Heart left ventricle (tissue), 16 donors: ENCODE measurements at regions not wholly inside any gene's neighbourhood (a gene's known extent, or its start where the extent isn't known, plus 50 kb on each side); places are given as distances from the start of the nearest gene placed in this dataset.
A peak's percentile ranks its signal among the peaks of the same experiment; 100 is the strongest.
"Not testable (repeated sequence)": the region's sequence is repeated elsewhere in the genome, so short reads cannot be mapped to it uniquely, and the experiment has no call there.

Experiments
- ATAC-seq, 4 donors: fragments of 200-7000 bp; cut with Tn5 transposase; one replicate each; pipeline ENCODE4 v1.9.1; 2020 to 2022; ENCODE audit warnings: moderate library complexity in 4 of 4, mild to moderate bottlenecking in 3 of 4, moderate number of reproducible peaks in 1 of 4
- DNase-seq, 5 donors: peaks; one replicate each; pipeline ENCODE4 v3.0.0-alpha.2; 2020
- H3K27ac ChIP-seq, 12 donors: fragments of 200-600 bp; sonication (generic) in 4 of 12; one replicate each; pipeline versions ENCODE4 v1.5.0 to v1.8.0; 2016 to 2022; ENCODE audit warnings: mild to moderate bottlenecking in 2 of 12
- H3K27me3 ChIP-seq, 9 donors: fragments of 200-600 bp; sonication (generic) in 2 of 9; one replicate each; pipeline versions ENCODE4 v1.5.1 to v1.8.0; 2016 to 2022; ENCODE audit warnings: mild to moderate bottlenecking in 3 of 9
- H3K36me3 ChIP-seq, 9 donors: fragments of 200-600 bp; sonication (generic) in 2 of 9; one replicate each; pipeline versions ENCODE4 v1.5.0 to v1.8.0; 2018 to 2022; ENCODE audit warnings: mild to moderate bottlenecking in 2 of 9
- H3K4me1 ChIP-seq, 12 donors: fragments of 200-600 bp; sonication (generic) in 4 of 12; one replicate each; pipeline versions ENCODE4 v1.5.0 to v1.8.0; 2016 to 2022; ENCODE audit warnings: mild to moderate bottlenecking in 3 of 12
- H3K4me3 ChIP-seq, 12 donors: fragments of 200-600 bp; sonication (generic) in 4 of 12; one replicate each; pipeline versions ENCODE4 v1.5.0 to v1.8.0; 2017 to 2022; ENCODE audit warnings: mild to moderate bottlenecking in 9 of 12, moderate library complexity in 4 of 12
- H3K9me3 ChIP-seq, 12 donors: fragments of 200-600 bp; sonication (generic) in 4 of 12; one replicate each; pipeline versions ENCODE4 v1.5.0 to v1.8.0; 2016 to 2022; ENCODE audit warnings: mild to moderate bottlenecking in 1 of 12
- CTCF ChIP-seq, 12 donors: fragments of 200-600 bp; sonication (generic) in 4 of 12; IDR thresholded peaks; one replicate each; pipeline versions ENCODE4 v1.5.0 to v1.8.0; 2018 to 2022; ENCODE audit warnings: antibody characterized with exemption in 12 of 12, mild to moderate bottlenecking in 5 of 12
- POLR2A ChIP-seq, 2 donors: fragments of 450-650 bp; IDR thresholded peaks; one replicate each; pipeline ENCODE4 v1.6.1; 2017; ENCODE audit warnings: antibody characterized with exemption in 2 of 2, mild to moderate bottlenecking in 2 of 2, moderate library complexity in 2 of 2
- WGBS, 4 donors: extraction: QIAGEN DNeasy Blood & Tissue Kit in 2 of 4; methylation state at CpG; one replicate each; pipeline versions ENCODE4 v1.1.5 to v1.1.7; 2013 to 2018; 5-methylcytosine and 5-hydroxymethylcytosine counted together
- intact Hi-C, 10 donors: fragments of 100-400 bp; cut with DNase I; formaldehyde crosslinking; loops; one replicate each; pipeline versions ENCODE4 v1.11.1 to v1.14.2; 2022
- donor health status: ischemic (EF 13 %, LVEDD 7.1; RV severe dilation, severe dysfunction).
- donor health status: healthy with polysubstance abuse.
- donor health status: DM: no; HTN: yes; CAD: no.
- donor health status: DM: no; HTN: no; CAD: no.
- donor health status: ischemic (EF 25% LVEDD 6.9; RV normal size, moderate dysfunction).
- donor health status: ischemic (EF 25% LVEDD 5.7; RV mildly dilated, moderate dysfunction).
- donor health status: healthy.
- donor health status: DM: yes; HTN: yes; CAD: no.
- donor health status: ischemic (EF 35%, LVEDD 5.7; RV mildly dilated, moderate dysfunction).
- donor health status: nonischemic (EF 11% LVEDD 7.7; RV severe dilation, severe dysfunction).
- donor health status: DM: yes; HTN: yes; CAD: no.
- donor health status: PGD.
- donor health status: ischemic (EF 29% LVEDD 5.4; RV normal size, mild dysfunction).
- donor health status: nonischemic (EF 23%, LVEDD 6.1; RV moderate dilation, normal function).

- H3K9me3 ChIP-seq: peaks cover 0 to 10% (median 0%) of the 10 kb centered on the region in 12 donors
- H3K4me1 ChIP-seq: peaks cover 0 to 30% (median 0%) of the 10 kb centered on the region in 12 donors
- DNase-seq: no peak
- peak in 1 of 4 donors; percentile 5 for ATAC-seq
- peak overlapping the region in 7 of 12 donors; percentile 19 to 86 (median 38) for H3K27ac ChIP-seq
- H3K36me3 ChIP-seq: no peaks in the 10 kb centered on the region
- peak overlapping the region in 4 of 12 donors; percentile 23 to 47 (median 33) for H3K4me3 ChIP-seq
- WGBS, 4 donors: 66 to 73% (median 71%) methylated on average over 5 to 7 of the region's 7 CpGs
- intact Hi-C loops: loop anchor here in 1 of 10 donors (5.0 kb wide), 1 partner anchor 69 kb away; no protein-coding TSS in a partner anchor
- H3K27me3 ChIP-seq: peaks cover 0 to 8% (median 0%) of the 10 kb centered on the region in 9 donors
- TF ChIP-seq POLR2A (IDR thresholded peaks at IDR 0.05): no peak
- no peak for TF ChIP-seq CTCF (IDR thresholded peaks at IDR 0.05)
These were observed 133.6 kb upstream of the GDF10 start for GRCh38 chr10:47166405-47166777.

GRCh38 chr10:47166808-47167581 is 133.0 kb upstream of the GDF10 start:
- not testable (repeated sequence) for H3K4me3 ChIP-seq, H3K9me3 ChIP-seq, H3K27me3 ChIP-seq, H3K36me3 ChIP-seq
- H3K27ac ChIP-seq: peak overlapping the region in 2 of 12 donors; percentile 25 to 48
- peaks cover 0 to 30% (median 0%) of the 10 kb centered on the region in 12 donors for H3K4me1 ChIP-seq
- ATAC-seq (peak in 2 of 4 donors; percentile 25 to 75), DNase-seq (peak in 2 of 5 donors; percentile 46 to 49)
- intact Hi-C loops: loop anchor here in 1 of 10 donors (5.0 kb wide), 1 partner anchor 70 kb away; no protein-coding TSS in a partner anchor
- 74 to 78% (median 77%) methylated on average over 17 of the region's 17 CpGs for WGBS, 4 donors

- 78 to 88% (median 81%) methylated on average over 2 of the region's 2 CpGs for WGBS, 4 donors
- intact Hi-C loops: loop anchor here in 1 of 10 donors (5.0 kb wide), 1 partner anchor 70 kb away; no protein-coding TSS in a partner anchor
- Histone ChIP-seq H3K4me3 (no peak overlapping the region), H3K27me3 (peaks cover 0 to 4% (median 0%) of the 10 kb centered on the region in 9 donors), H3K4me1 (peaks cover 0 to 30% (median 0%) of the 10 kb centered on the region in 12 donors), H3K27ac (no peak overlapping the region), H3K36me3 (no peaks in the 10 kb centered on the region), H3K9me3 (peaks cover 0 to 10% (median 0%) of the 10 kb centered on the region in 12 donors)
- DNase-seq (no peak), ATAC-seq (no peak)
- TF ChIP-seq CTCF (IDR thresholded peaks at IDR 0.05) (no peak), POLR2A (IDR thresholded peaks at IDR 0.05) (no peak)
These were observed 132.4 kb upstream of the GDF10 start for GRCh38 chr10:47167591-47167990.

- H3K36me3 ChIP-seq: no peaks in the 10 kb centered on the region
- TF ChIP-seq POLR2A (IDR thresholded peaks at IDR 0.05): no peak
- no peak for TF ChIP-seq CTCF (IDR thresholded peaks at IDR 0.05)
- intact Hi-C loops: loop anchor here in 1 of 10 donors (5.0 kb wide), 1 partner anchor 72 kb away; no protein-coding TSS in a partner anchor
- peaks cover 0 to 10% (median 0%) of the 10 kb centered on the region in 12 donors for H3K9me3 ChIP-seq
- DNase-seq (no peak), ATAC-seq (peak in 1 of 4 donors; percentile 10)
- H3K4me3 ChIP-seq: no peak overlapping the region
- peaks cover 0 to under 1% (median 0%) of the 10 kb centered on the region in 9 donors for H3K27me3 ChIP-seq
- 8 to 21% (median 16%) methylated on average over 1 of the region's 1 CpG for WGBS, 4 donors
- no peak overlapping the region for H3K27ac ChIP-seq
- peaks cover 0 to 28% (median 0%) of the 10 kb centered on the region in 12 donors for H3K4me1 ChIP-seq
These were observed 130.4 kb upstream of the GDF10 start for GRCh38 chr10:47169581-47169980.
